ENCODE measurements at regions not wholly inside any gene's neighbourhood (a gene's known extent, or its start where the extent isn't known, plus 50 kb on each side); places are given as distances from the start of the nearest gene placed in this dataset.
A peak's percentile ranks its signal among the peaks of the same experiment; 100 is the strongest.

DNA sequence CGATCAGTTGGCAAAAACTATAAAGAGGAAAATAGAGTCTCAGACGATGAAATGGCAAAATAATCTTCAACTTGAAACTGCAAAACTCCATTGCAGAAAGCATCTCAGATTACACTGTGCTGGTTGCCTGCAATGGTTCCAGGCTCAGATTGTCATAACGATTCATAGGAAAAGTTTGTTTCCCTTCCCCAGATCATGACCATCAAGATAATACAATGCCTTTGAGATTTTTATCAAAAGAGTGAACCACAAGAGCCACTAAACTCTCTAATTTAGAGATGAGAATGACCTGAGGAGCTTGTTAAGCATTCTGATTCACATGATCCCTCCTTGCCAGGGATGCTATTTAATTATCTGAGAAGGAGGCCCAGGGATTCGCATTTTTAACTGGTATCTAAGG lies 52.6 kb upstream of the ITGA1 start:
- ChIA-PET CTCF (ENCODE audit: partially characterized antibody) (interaction anchor here (0.6 kb wide), 2 partner anchors 29 to 109 kb away, joined by 3 to 4 read pairs; no protein-coding TSS in a partner anchor), POLR2A (ENCODE audit: partially characterized antibody) (no interaction called here)
- H2AFZ ChIP-seq (ENCODE audit: low read length) = 0 out of 2 replicates have a peak overlapping the region, but pooled peaks have one; percentile 59
- no peaks in the 10 kb centered on the region for H3K27me3 ChIP-seq (replicated peaks in 1 of 4; ENCODE audit: control insufficient read depth in 3 of 4, extremely low read depth in 1 of 4, insufficient read depth in 3 of 4, low read length in 3 of 4)
- no peak overlapping the region for H3K23ac ChIP-seq (ENCODE audit: insufficient read length)
- DNase-seq (ENCODE audit: low read depth in 1 of 2, low spot score in 2 of 2) (no peak), FAIRE-seq (no peak)
- no peaks in the 10 kb centered on the region for H3K36me3 ChIP-seq (ENCODE audit: control insufficient read depth in 2 of 4, insufficient read depth in 4 of 4, low read length in 3 of 4)
- H3K4me1 ChIP-seq (replicated peaks in 1 of 4; ENCODE audit: control insufficient read depth in 3 of 4, insufficient read depth in 4 of 4, low read length in 3 of 4) = no peaks in the 10 kb centered on the region
- H2AK5ac ChIP-seq (ENCODE audit: low read depth, low read length) = no peak overlapping the region
- H3K23me2 ChIP-seq (ENCODE audit: low read depth, low read length) = no peaks in the 10 kb centered on the region
- peaks cover 0 to 3% of the 10 kb centered on the region in 2 experiments; a peak in 2 of 4 replicates for H3K9me3 ChIP-seq (ENCODE audit: insufficient read depth in 2 of 2, low read depth in 1 of 2, low read length in 1 of 2)
- no peaks in the 10 kb centered on the region for H3K79me1 ChIP-seq (ENCODE audit: low read depth, low read length)
- no peak overlapping the region for H3K4me2 ChIP-seq (ENCODE audit: insufficient read depth in 1 of 2, low read depth in 2 of 2, low read length in 2 of 2)
- no peak overlapping the region for H2BK20ac ChIP-seq (ENCODE audit: low read length)
- no peak overlapping the region for H3K14ac ChIP-seq (ENCODE audit: insufficient read length)
- TF ChIP-seq KDM4A (IDR thresholded peaks at IDR 0.05; ENCODE audit: low read depth, low read length, severe bottlenecking) (no peak), JUND (IDR thresholded peaks at IDR 0.05; ENCODE audit: low read length) (no peak), TCF12 (IDR thresholded peaks at IDR 0.05; ENCODE audit: low read depth, low read length) (no peak), EP300 (IDR thresholded peaks at IDR 0.05; ENCODE audit: borderline replicate concordance in 1 of 2, low read depth in 2 of 2, low read length in 2 of 2) (no peak), FOSL1 (IDR thresholded peaks at IDR 0.05; ENCODE audit: insufficient read depth, low read depth, low read length) (no peak), EGR1 (IDR thresholded peaks at IDR 0.05; ENCODE audit: borderline replicate concordance, low read depth, low read length) (no peak), SUZ12 (IDR thresholded peaks at IDR 0.05; ENCODE audit: low read length) (no peak), NRF1 (IDR thresholded peaks at IDR 0.05; ENCODE audit: low read depth, low read length) (no peak), MAFK (IDR thresholded peaks at IDR 0.05; ENCODE audit: low read depth, low read length) (no peak), SP1 (IDR thresholded peaks at IDR 0.05; ENCODE audit: low read depth, low read length) (no peak), CEBPB (IDR thresholded peaks at IDR 0.05; ENCODE audit: low read depth, low read length) (no peak)
- TF ChIP-seq, protein P1, sequence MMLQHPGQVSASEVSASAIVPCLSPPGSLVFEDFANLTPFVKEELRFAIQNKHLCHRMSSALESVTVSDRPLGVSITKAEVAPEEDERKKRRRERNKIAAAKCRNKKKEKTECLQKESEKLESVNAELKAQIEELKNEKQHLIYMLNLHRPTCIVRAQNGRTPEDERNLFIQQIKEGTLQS (IDR thresholded peaks at IDR 0.05; ENCODE audit: insufficient read depth, low read depth, low read length) = no peak
- no peak overlapping the region for H2BK12ac ChIP-seq (ENCODE audit: low read depth, low read length)
- no peak overlapping the region for H3K18ac ChIP-seq (ENCODE audit: extremely low read depth, low read length)
- H2BK120ac ChIP-seq (replicated peaks; ENCODE audit: low read depth, low read length) = no peak overlapping the region
- no peak overlapping the region for H3K4ac ChIP-seq (replicated peaks; ENCODE audit: insufficient read length, low read depth, low read length)
- H3K4me3 ChIP-seq (ENCODE audit: extremely low read depth in 1 of 4, insufficient read depth in 2 of 4, low read depth in 3 of 4, low read length in 4 of 4) = no peak overlapping the region
- no peaks in the 10 kb centered on the region for H3K79me2 ChIP-seq (ENCODE audit: control insufficient read depth in 1 of 2, insufficient read depth in 2 of 2, low read length in 2 of 2)
- no peak overlapping the region for H4K8ac ChIP-seq (ENCODE audit: extremely low read depth, insufficient read depth, low read length)
- H3K27ac ChIP-seq (ENCODE audit: low read depth, low read length) = no peak overlapping the region
- no peak overlapping the region for H4K91ac ChIP-seq (replicated peaks; ENCODE audit: insufficient read length, low read length)
- no peaks in the 10 kb centered on the region for H4K20me1 ChIP-seq (replicated peaks in 1 of 2; ENCODE audit: control insufficient read depth in 1 of 2, insufficient read depth in 2 of 2, low read length in 2 of 2)
- H2BK15ac ChIP-seq (ENCODE audit: low read length) = no peak overlapping the region
- no peak overlapping the region for H2BK5ac ChIP-seq (ENCODE audit: low read depth, low read length)
- no peak overlapping the region for H3K56ac ChIP-seq (replicated peaks; ENCODE audit: insufficient read length, low read depth, low read length)
- no peak overlapping the region for H4K5ac ChIP-seq (ENCODE audit: insufficient read length, low read depth, low read length)
- H3K9ac ChIP-seq (replicated peaks in 1 of 4; ENCODE audit: extremely low read depth in 1 of 4, low read depth in 3 of 4, low read length in 3 of 4) = no peak overlapping the region
- 72% methylated on average over 4 of the region's 4 CpGs; no CpG with 5 or more reads in 1 of the 2 experiments for WGBS, 2 experiments (ENCODE audit: extremely low coverage in 1 of 2, insufficient coverage in 1 of 2, insufficient read length in 1 of 2, insufficient replicate concordance in 2 of 2, low coverage in 1 of 2, low lambda C conversion rate in 2 of 2, missing lambda C conversion rate in 1 of 2)

Measured in H1 (cell line).